ENCODE measurements at regions not wholly inside any gene's neighbourhood (a gene's known extent, or its start where the extent isn't known, plus 50 kb on each side); places are given as distances from the start of the nearest gene placed in this dataset.

DNA sequence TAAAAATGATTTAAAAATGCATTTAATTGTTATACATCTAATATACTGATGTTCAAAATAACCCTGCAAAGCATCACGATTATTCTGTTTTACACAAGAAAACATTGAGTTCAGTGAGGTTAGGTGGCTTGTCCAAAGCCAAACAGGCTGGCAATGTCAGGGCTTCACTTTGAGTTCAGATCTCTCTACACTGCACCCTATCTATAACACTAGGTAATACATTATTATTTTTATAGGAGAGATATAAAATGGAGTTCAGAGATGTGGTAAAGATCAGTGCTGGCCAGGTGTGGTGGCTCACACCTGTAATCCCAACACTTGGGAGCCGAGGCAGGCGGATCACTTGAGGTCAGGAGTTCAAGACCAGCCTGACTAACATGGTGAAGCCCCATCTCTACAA is 165.9 kb upstream of the MYO3A start:
- TF ChIP-seq, protein P1, sequence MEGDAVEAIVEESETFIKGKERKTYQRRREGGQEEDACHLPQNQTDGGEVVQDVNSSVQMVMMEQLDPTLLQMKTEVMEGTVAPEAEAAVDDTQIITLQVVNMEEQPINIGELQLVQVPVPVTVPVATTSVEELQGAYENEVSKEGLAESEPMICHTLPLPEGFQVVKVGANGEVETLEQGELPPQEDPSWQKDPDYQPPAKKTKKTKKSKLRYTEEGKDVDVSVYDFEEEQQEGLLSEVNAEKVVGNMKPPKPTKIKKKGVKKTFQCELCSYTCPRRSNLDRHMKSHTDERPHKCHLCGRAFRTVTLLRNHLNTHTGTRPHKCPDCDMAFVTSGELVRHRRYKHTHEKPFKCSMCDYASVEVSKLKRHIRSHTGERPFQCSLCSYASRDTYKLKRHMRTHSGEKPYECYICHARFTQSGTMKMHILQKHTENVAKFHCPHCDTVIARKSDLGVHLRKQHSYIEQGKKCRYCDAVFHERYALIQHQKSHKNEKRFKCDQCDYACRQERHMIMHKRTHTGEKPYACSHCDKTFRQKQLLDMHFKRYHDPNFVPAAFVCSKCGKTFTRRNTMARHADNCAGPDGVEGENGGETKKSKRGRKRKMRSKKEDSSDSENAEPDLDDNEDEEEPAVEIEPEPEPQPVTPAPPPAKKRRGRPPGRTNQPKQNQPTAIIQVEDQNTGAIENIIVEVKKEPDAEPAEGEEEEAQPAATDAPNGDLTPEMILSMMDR (IDR thresholded peaks at IDR 0.05), result no peak
- TF ChIP-seq POLR2AphosphoS5 (IDR thresholded peaks at IDR 0.05; ENCODE audit: insufficient read depth in 1 of 2, low read depth in 1 of 2) (no peak), POLR2A (IDR thresholded peaks at IDR 0.05) (no peak)
